Prostate gland (tissue), 2 donors: ENCODE measurements at regions not wholly inside any gene's neighbourhood (a gene's known extent, or its start where the extent isn't known, plus 50 kb on each side); places are given as distances from the start of the nearest gene placed in this dataset.

ENCODE experiments used
- DNase-seq: peaks from one replicate; pipeline ENCODE4 v3.0.0-alpha.2; 2019; ENCODE audit warnings: low spot score
- H3K27ac ChIP-seq, 2 donors: fragments of 200-600 bp; sonication (generic); 2 replicates each; pipeline ENCODE4 v1.5.1; 2017 to 2019
- H3K27me3 ChIP-seq: fragments of 200-600 bp; sonication (generic); replicated peaks from 2 replicates; pipeline ENCODE4 v1.5.1; 2019; ENCODE audit not compliant: insufficient read depth
- H3K36me3 ChIP-seq, 2 donors: fragments of 200-600 bp; sonication (generic); 1 replicate in 1 of 2; 2 replicates in 1 of 2; pipeline versions ENCODE4 v1.5.1 to v1.8.1; 2017 to 2019
- H3K4me1 ChIP-seq: fragments of 200-600 bp; sonication (generic); replicated peaks from 2 replicates; pipeline ENCODE4 v1.5.1; 2019
- H3K4me3 ChIP-seq, 2 donors: fragments of 200-600 bp; sonication (generic); 2 replicates each; pipeline ENCODE4 v1.5.1; 2017 to 2019
- H3K9me3 ChIP-seq: fragments of 200-600 bp; sonication (generic); 2 replicates; pipeline ENCODE4 v1.5.1; 2017
- POLR2A ChIP-seq: fragments of 450-650 bp; IDR thresholded peaks from one replicate; pipeline ENCODE4 v1.6.1; 2016; ENCODE audit warnings: antibody characterized with exemption, mild to moderate bottlenecking
- POLR2AphosphoS5 ChIP-seq: sonication (generic); formaldehyde crosslinking; IDR thresholded peaks from one replicate; pipeline ENCODE4 v1.6.1; 2017; ENCODE audit warnings: antibody characterized with exemption
- WGBS: methylation state at CpG from one replicate; pipeline ENCODE4 v1.1.5; 2018; 5-methylcytosine and 5-hydroxymethylcytosine counted together
- intact Hi-C: fragments of 100-400 bp; cut with DNase I; formaldehyde crosslinking; loops from one replicate; pipeline ENCODE4 v1.14.2; 2022
- TF ChIP-seq, protein P1 (sequence below), 4 experiments: fragments of 200-600 bp in 2 of 4; fragments of 450-650 bp in 2 of 4; sonication (generic) in 2 of 4; IDR thresholded peaks; 1 replicate in 3 of 4; 2 replicates in 1 of 4; pipeline ENCODE4 v1.5.1; 2016 to 2019; ENCODE audit warnings: antibody characterized with exemption in 4 of 4, mild to moderate bottlenecking in 2 of 4, moderate library complexity in 2 of 4

GRCh38 chr18:4908328-4908727, 288.7 kb downstream of the AKAIN1 start:
- WGBS = 47% methylated on average over 3 of the region's 3 CpGs
- H3K27me3 ChIP-seq = no peaks in the 10 kb centered on the region
- H3K27ac ChIP-seq = no peak overlapping the region
- H3K4me1 ChIP-seq = no peaks in the 10 kb centered on the region
- no peak for DNase-seq
- H3K9me3 ChIP-seq = no peaks in the 10 kb centered on the region
- TF ChIP-seq, protein P1, sequence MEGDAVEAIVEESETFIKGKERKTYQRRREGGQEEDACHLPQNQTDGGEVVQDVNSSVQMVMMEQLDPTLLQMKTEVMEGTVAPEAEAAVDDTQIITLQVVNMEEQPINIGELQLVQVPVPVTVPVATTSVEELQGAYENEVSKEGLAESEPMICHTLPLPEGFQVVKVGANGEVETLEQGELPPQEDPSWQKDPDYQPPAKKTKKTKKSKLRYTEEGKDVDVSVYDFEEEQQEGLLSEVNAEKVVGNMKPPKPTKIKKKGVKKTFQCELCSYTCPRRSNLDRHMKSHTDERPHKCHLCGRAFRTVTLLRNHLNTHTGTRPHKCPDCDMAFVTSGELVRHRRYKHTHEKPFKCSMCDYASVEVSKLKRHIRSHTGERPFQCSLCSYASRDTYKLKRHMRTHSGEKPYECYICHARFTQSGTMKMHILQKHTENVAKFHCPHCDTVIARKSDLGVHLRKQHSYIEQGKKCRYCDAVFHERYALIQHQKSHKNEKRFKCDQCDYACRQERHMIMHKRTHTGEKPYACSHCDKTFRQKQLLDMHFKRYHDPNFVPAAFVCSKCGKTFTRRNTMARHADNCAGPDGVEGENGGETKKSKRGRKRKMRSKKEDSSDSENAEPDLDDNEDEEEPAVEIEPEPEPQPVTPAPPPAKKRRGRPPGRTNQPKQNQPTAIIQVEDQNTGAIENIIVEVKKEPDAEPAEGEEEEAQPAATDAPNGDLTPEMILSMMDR (IDR thresholded peaks at IDR 0.05) = no peak
- no peak for TF ChIP-seq POLR2A
- TF ChIP-seq POLR2AphosphoS5 = no peak
- intact Hi-C loops = no loop called here
- no peak overlapping the region for H3K4me3 ChIP-seq
- no peaks in the 10 kb centered on the region for H3K36me3 ChIP-seq

- Histone ChIP-seq H3K36me3 (no peaks in the 10 kb centered on the region), H3K4me1 (no peaks in the 10 kb centered on the region), H3K27ac (no peak overlapping the region), H3K4me3 (no peak overlapping the region), H3K27me3 (no peaks in the 10 kb centered on the region), H3K9me3 (no peaks in the 10 kb centered on the region)
- no peak for TF ChIP-seq POLR2AphosphoS5
- no peak for TF ChIP-seq POLR2A
- TF ChIP-seq, protein P1 (IDR thresholded peaks at IDR 0.05) = no peak
- intact Hi-C loops = no loop called here
- 49% methylated on average over 3 of the region's 3 CpGs for WGBS
- DNase-seq = no peak
Measured at GRCh38 chr18:4906856-4907255, 290.2 kb downstream of the AKAIN1 start.

- WGBS = 31% methylated on average over 6 of the region's 6 CpGs
- DNase-seq = no peak
- no peaks in the 10 kb centered on the region for H3K36me3 ChIP-seq
- H3K4me1 ChIP-seq = no peaks in the 10 kb centered on the region
- TF ChIP-seq POLR2A (no peak), POLR2AphosphoS5 (no peak)
- TF ChIP-seq, protein P1 (IDR thresholded peaks at IDR 0.05) = no peak
- no peaks in the 10 kb centered on the region for H3K27me3 ChIP-seq
- H3K9me3 ChIP-seq = no peaks in the 10 kb centered on the region
- no peak overlapping the region for H3K4me3 ChIP-seq
- intact Hi-C loops = no loop called here
- no peak overlapping the region for H3K27ac ChIP-seq
Measured at GRCh38 chr18:4888251-4889040, 308.6 kb downstream of the AKAIN1 start.

DNA sequence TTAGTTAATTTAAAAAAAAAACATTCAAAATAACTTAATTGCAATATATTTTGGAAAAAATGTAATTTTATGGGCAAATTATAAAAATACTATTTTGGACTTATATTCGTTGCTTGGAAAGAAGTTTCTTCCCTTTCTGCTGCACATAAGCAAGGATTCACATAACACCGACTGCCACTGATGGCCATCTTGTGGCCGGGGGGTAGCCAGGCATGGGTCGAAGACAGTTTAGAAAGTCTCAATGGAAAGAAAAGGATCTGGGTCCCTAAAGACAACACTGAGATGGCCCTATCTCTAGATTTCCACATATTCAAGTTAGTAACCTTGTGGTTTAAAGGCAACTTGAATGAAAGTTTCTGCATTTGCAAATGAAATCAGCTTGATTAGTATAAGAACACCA, 318.6 kb downstream of the AKAIN1 start:
- H3K36me3 ChIP-seq = no peaks in the 10 kb centered on the region
- no peak for DNase-seq
- intact Hi-C loops = no loop called here
- H3K27me3 ChIP-seq = no peaks in the 10 kb centered on the region
- WGBS = 77% methylated on average over 4 of the region's 4 CpGs
- no peaks in the 10 kb centered on the region for H3K4me1 ChIP-seq
- H3K9me3 ChIP-seq = no peaks in the 10 kb centered on the region
- no peak overlapping the region for H3K4me3 ChIP-seq
- no peak overlapping the region for H3K27ac ChIP-seq
- TF ChIP-seq POLR2AphosphoS5 (no peak), POLR2A (no peak)
- TF ChIP-seq, protein P1 (IDR thresholded peaks at IDR 0.05) = no peak

GRCh38 chr18:4871197-4871596, 325.9 kb downstream of the AKAIN1 start:
- TF ChIP-seq, protein P1 (IDR thresholded peaks at IDR 0.05) = no peak
- no peak for TF ChIP-seq POLR2A
- no peak for TF ChIP-seq POLR2AphosphoS5
- intact Hi-C loops = no loop called here
- DNase-seq = no peak
- H3K9me3 ChIP-seq = no peaks in the 10 kb centered on the region
- H3K36me3 ChIP-seq = no peaks in the 10 kb centered on the region
- no peaks in the 10 kb centered on the region for H3K27me3 ChIP-seq
- no peak overlapping the region for H3K27ac ChIP-seq
- no peaks in the 10 kb centered on the region for H3K4me1 ChIP-seq
- H3K4me3 ChIP-seq = no peak overlapping the region
